Colonic mucosa (tissue), 4 donors: ENCODE measurements at regions not wholly inside any gene's neighbourhood (a gene's known extent, or its start where the extent isn't known, plus 50 kb on each side); places are given as distances from the start of the nearest gene placed in this dataset.
"Not testable (repeated sequence)": the region's sequence is repeated elsewhere in the genome, so short reads cannot be mapped to it uniquely, and the experiment has no call there.

Source experiments
- DNase-seq: peaks from one replicate; pipeline ENCODE4 v3.0.0-alpha.2; 2020
- H3K27ac ChIP-seq: fragments of 200-600 bp; one replicate; pipeline ENCODE4 v1.8.0; 2021
- H3K27me3 ChIP-seq: fragments of 200-600 bp; one replicate; pipeline ENCODE4 v1.8.0; 2021
- H3K36me3 ChIP-seq: fragments of 200-600 bp; one replicate; pipeline ENCODE4 v1.8.0; 2021
- H3K4me1 ChIP-seq: fragments of 200-600 bp; one replicate; pipeline ENCODE4 v1.8.0; 2021; ENCODE audit warnings: mild to moderate bottlenecking
- H3K4me3 ChIP-seq: fragments of 200-600 bp; one replicate; pipeline ENCODE4 v1.8.0; 2021
- H3K9ac ChIP-seq, 2 donors: one replicate each; pipeline ENCODE4 v1.7.0; 2013; ENCODE audit warnings: control low read depth in 2 of 2, low read depth in 2 of 2, low read length in 2 of 2
- H3K9me3 ChIP-seq: fragments of 200-600 bp; one replicate; pipeline ENCODE4 v1.8.0; 2021
- CTCF ChIP-seq: fragments of 200-600 bp; IDR thresholded peaks from one replicate; pipeline ENCODE4 v1.8.0; 2022; ENCODE audit warnings: antibody characterized with exemption, mild to moderate bottlenecking
- intact Hi-C: fragments of 100-400 bp; cut with DNase I; formaldehyde crosslinking; loops from one replicate; pipeline ENCODE4 v1.14.1; 2022
- donor health status: healthy.
- donor health status: DM: no; HTN: no; CAD: no.
- donor health status: DM: no; HTN: no; CAD: no.

- TF ChIP-seq CTCF = no peak
- H3K36me3 ChIP-seq = no peaks in the 10 kb centered on the region
- no peaks in the 10 kb centered on the region for H3K27me3 ChIP-seq
- no peak overlapping the region for H3K27ac ChIP-seq
- intact Hi-C loops = no loop called here
- H3K9me3 ChIP-seq = no peaks in the 10 kb centered on the region
- no peak overlapping the region for H3K4me3 ChIP-seq
- H3K9ac ChIP-seq = no peak overlapping the region
- DNase-seq = no peak
- no peaks in the 10 kb centered on the region for H3K4me1 ChIP-seq
These were observed 63.1 kb downstream of the MATN1 start for GRCh38 chr1:30660241-30660640.

- Histone ChIP-seq H3K9me3 (no peaks in the 10 kb centered on the region), H3K4me3 (no peak overlapping the region), H3K27me3 (no peaks in the 10 kb centered on the region), H3K27ac (no peak overlapping the region), H3K36me3 (no peaks in the 10 kb centered on the region), H3K9ac (no peak overlapping the region), H3K4me1 (no peaks in the 10 kb centered on the region)
- no peak for DNase-seq
- TF ChIP-seq CTCF = no peak
- intact Hi-C loops = no loop called here
These were observed 63.7 kb downstream of the MATN1 start for GRCh38 chr1:30659702-30660101.

DNA sequence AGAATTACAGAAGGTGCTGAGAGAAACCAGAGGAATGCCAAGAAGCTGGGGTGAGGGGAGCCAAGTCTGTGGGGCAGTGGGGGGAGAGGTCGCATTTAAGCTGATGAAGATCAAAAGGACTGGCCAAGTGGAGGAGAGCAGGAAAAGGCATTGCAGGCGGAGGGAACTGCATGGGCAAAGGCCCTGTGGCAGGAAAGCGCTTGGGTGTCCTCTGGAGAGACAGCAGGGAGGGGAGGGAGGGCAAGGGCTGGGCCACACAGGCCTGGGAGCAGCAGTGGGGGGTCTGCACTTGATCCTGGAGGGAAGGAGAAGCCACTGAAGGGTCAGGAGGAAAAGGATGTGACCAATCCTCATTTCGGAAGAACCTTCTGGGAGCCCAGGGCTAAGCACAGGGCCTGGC, 65.0 kb downstream of the MATN1 start:
- H3K9me3 ChIP-seq, H3K4me3 ChIP-seq, intact Hi-C loops, H3K9ac ChIP-seq, H3K4me1 ChIP-seq, DNase-seq, H3K27ac ChIP-seq, H3K27me3 ChIP-seq, H3K36me3 ChIP-seq: not testable (repeated sequence)

GRCh38 chr1:30658014-30658336, 65.4 kb downstream of the MATN1 start:
- DNase-seq = no peak
- H3K27me3 ChIP-seq = no peaks in the 10 kb centered on the region
- no peaks in the 10 kb centered on the region for H3K9me3 ChIP-seq
- H3K36me3 ChIP-seq = no peaks in the 10 kb centered on the region
- TF ChIP-seq CTCF = no peak
- H3K27ac ChIP-seq = no peak overlapping the region
- H3K4me1 ChIP-seq = no peaks in the 10 kb centered on the region
- no peak overlapping the region for H3K4me3 ChIP-seq
- no peak overlapping the region for H3K9ac ChIP-seq
- intact Hi-C loops = no loop called here

- Histone ChIP-seq H3K4me3 (no peak overlapping the region), H3K36me3 (no peaks in the 10 kb centered on the region), H3K27me3 (no peaks in the 10 kb centered on the region), H3K27ac (no peak overlapping the region), H3K9me3 (no peaks in the 10 kb centered on the region), H3K4me1 (no peaks in the 10 kb centered on the region), H3K9ac (no peak overlapping the region)
- peak; percentile 84 for DNase-seq
- TF ChIP-seq CTCF = no peak
- intact Hi-C loops = no loop called here
These were observed 66.0 kb downstream of the MATN1 start for GRCh38 chr1:30657131-30658013.

GRCh38 chr1:30656171-30656940, 67.0 kb downstream of the MATN1 start:
- Histone ChIP-seq H3K4me1 (no peaks in the 10 kb centered on the region), H3K36me3 (no peaks in the 10 kb centered on the region), H3K27ac (no peak overlapping the region), H3K4me3 (no peak overlapping the region), H3K9ac (no peak overlapping the region), H3K9me3 (no peaks in the 10 kb centered on the region), H3K27me3 (no peaks in the 10 kb centered on the region)
- intact Hi-C loops = no loop called here
- no peak for DNase-seq
- TF ChIP-seq CTCF = no peak
